IMR-90 (cell line): ENCODE measurements at regions not wholly inside any gene's neighbourhood (a gene's known extent, or its start where the extent isn't known, plus 50 kb on each side); places are given as distances from the start of the nearest gene placed in this dataset.

Experiments used
- ATAC-seq: fragments of 200-7000 bp; cut with Tn5 transposase; 2 replicates; pipeline ENCODE4 v1.9.1; 2020; ENCODE audit warnings: low read depth, mild to moderate bottlenecking, moderate library complexity
- BruUV-seq: library from RNA; stranded (reverse); fragments of 400-500 nt; replicated peaks from 2 replicates; lab custom pipeline; 2021; lab: Mats Ljungman, UMichigan
- CTCF ChIA-PET: fragments of 300-600 bp; formaldehyde crosslinking; extraction: SDS; loops from one replicate; lab custom pipeline; 2021; ENCODE audit warnings: antibody characterized with exemption; lab: Yijun Ruan, JAX
- POLR2A ChIA-PET: fragments of 300-600 bp; sonication (Branson Sonifier 250); formaldehyde crosslinking; loops from one replicate; lab custom pipeline; 2022; ENCODE audit warnings: antibody characterized with exemption; ENCODE audit not compliant: unreplicated experiment; lab: Charles Lee
- DNase-seq: peaks from one replicate; pipeline ENCODE4 v3.0.0; 2013
- H2AFZ ChIP-seq: replicated peaks from 2 replicates; pipeline ENCODE3; 2013; ENCODE audit warnings: low read length, mild to moderate bottlenecking; ENCODE audit not compliant: poor library complexity
- H2AK5ac ChIP-seq: 2 replicates; pipeline ENCODE4 v1.6.1; 2013; ENCODE audit warnings: low read depth, low read length, inconsistent platforms
- H2AK9ac ChIP-seq: replicated peaks from 2 replicates; pipeline ENCODE3; 2013; ENCODE audit warnings: mild to moderate bottlenecking, low read depth, low read length, moderate library complexity; ENCODE audit not compliant: poor library complexity
- H2BK120ac ChIP-seq: 2 replicates; pipeline ENCODE4 v1.6.1; 2013; ENCODE audit warnings: low read depth, low read length, inconsistent platforms
- H2BK15ac ChIP-seq: 3 replicates; pipeline ENCODE4 v1.6.1; 2013; ENCODE audit warnings: low read depth, low read length, inconsistent platforms
- H2BK20ac ChIP-seq: 2 replicates; pipeline ENCODE4 v1.6.1; 2013; ENCODE audit warnings: low read depth, mild to moderate bottlenecking, inconsistent platforms, low read length, moderate library complexity
- H2BK5ac ChIP-seq: 2 replicates; pipeline ENCODE4 v1.6.1; 2013; ENCODE audit warnings: mild to moderate bottlenecking, low read depth, low read length, inconsistent platforms; ENCODE audit not compliant: poor library complexity, severe bottlenecking
- H3K14ac ChIP-seq: replicated peaks from 2 replicates; pipeline ENCODE4 v1.6.1; 2013; ENCODE audit warnings: low read depth, low read length, inconsistent platforms
- H3K18ac ChIP-seq: 2 replicates; pipeline ENCODE4 v1.6.1; 2013; ENCODE audit warnings: low read depth, low read length, control low read depth
- H3K23ac ChIP-seq: 2 replicates; pipeline ENCODE4 v1.6.1; 2013; ENCODE audit warnings: low read depth, low read length, inconsistent platforms
- H3K27ac ChIP-seq: 2 replicates; pipeline ENCODE4 v1.5.1; 2013; ENCODE audit warnings: mild to moderate bottlenecking, control low read depth, low read length; ENCODE audit not compliant: insufficient read depth
- H3K27me3 ChIP-seq: 2 replicates; pipeline ENCODE4 v1.6.1; 2013; ENCODE audit warnings: low read length; ENCODE audit not compliant: control insufficient read depth, insufficient read depth
- H3K36me3 ChIP-seq: 2 replicates; pipeline ENCODE4 v1.6.1; 2013; ENCODE audit warnings: low read length, mixed read lengths; ENCODE audit not compliant: control insufficient read depth, insufficient read depth
- H3K4ac ChIP-seq: 2 replicates; pipeline ENCODE4 v1.6.1; 2013; ENCODE audit warnings: low read depth, low read length, inconsistent platforms
- H3K4me1 ChIP-seq: 2 replicates; pipeline ENCODE4 v1.6.1; 2013; ENCODE audit warnings: low read length, mixed read lengths; ENCODE audit not compliant: control insufficient read depth, insufficient read depth
- H3K4me2 ChIP-seq: 2 replicates; pipeline ENCODE4 v1.6.1; 2013; ENCODE audit warnings: low read depth, mild to moderate bottlenecking, control low read depth, low read length, moderate library complexity
- H3K4me3 ChIP-seq: 2 replicates; pipeline ENCODE4 v1.5.1; 2013; ENCODE audit warnings: low read depth, mild to moderate bottlenecking, control low read depth, low read length, moderate library complexity; ENCODE audit not compliant: insufficient read depth
- H3K56ac ChIP-seq: 2 replicates; pipeline ENCODE4 v1.6.1; 2013; ENCODE audit warnings: low read length, inconsistent platforms; ENCODE audit not compliant: insufficient read depth; ENCODE audit errors: extremely low read depth
- H3K79me1 ChIP-seq, 2 experiments: 2 replicates each; pipeline ENCODE4 v1.6.1; 2013; ENCODE audit warnings: low read length in 2 of 2, inconsistent platforms in 1 of 2, low read depth in 1 of 2
- H3K9ac ChIP-seq: 2 replicates; pipeline ENCODE4 v1.6.1; 2013; ENCODE audit warnings: low read depth, low read length, control low read depth
- H3K9me1 ChIP-seq: 2 replicates; pipeline ENCODE4 v1.6.1; 2013; ENCODE audit warnings: low read length, inconsistent platforms; ENCODE audit not compliant: insufficient read depth
- H3K9me3 ChIP-seq: 2 replicates; pipeline ENCODE4 v1.6.1; 2013; ENCODE audit warnings: low read length; ENCODE audit not compliant: control insufficient read depth, insufficient read depth
- H4K20me1 ChIP-seq: 2 replicates; pipeline ENCODE4 v1.6.1; 2013; ENCODE audit warnings: low read length, inconsistent platforms; ENCODE audit not compliant: insufficient read depth
- H4K5ac ChIP-seq: 2 replicates; pipeline ENCODE4 v1.6.1; 2013; ENCODE audit warnings: mild to moderate bottlenecking, low read depth, low read length, control low read depth
- H4K8ac ChIP-seq, 2 experiments: 2 replicates each; pipeline ENCODE4 v1.6.1; 2013; ENCODE audit warnings: low read depth in 2 of 2, low read length in 2 of 2, control low read depth in 1 of 2, inconsistent platforms in 1 of 2
- H4K91ac ChIP-seq: 2 replicates; pipeline ENCODE4 v1.6.1; 2013; ENCODE audit warnings: low read depth, low read length, inconsistent platforms; ENCODE audit not compliant: insufficient read depth
- BHLHE40 ChIP-seq: fragments of 150-350 bp; IDR thresholded peaks from 2 replicates; pipeline ENCODE4 v1.6.1; 2016; ENCODE audit warnings: mild to moderate bottlenecking, low read depth, low read length
- CEBPB ChIP-seq: IDR thresholded peaks from 2 replicates; pipeline ENCODE4 v1.6.1; 2012; ENCODE audit warnings: low read depth, low read length, improper control_type of control experiment
- CHD1 ChIP-seq: IDR thresholded peaks from 2 replicates; pipeline ENCODE4 v1.6.1; 2012; ENCODE audit warnings: low read depth, low read length, improper control_type of control experiment
- FOS ChIP-seq: fragments of 150-350 bp; IDR thresholded peaks from 2 replicates; pipeline ENCODE4 v1.6.1; 2016; ENCODE audit warnings: low read depth, low read length
- MAFK ChIP-seq: IDR thresholded peaks from 2 replicates; pipeline ENCODE4 v1.6.1; 2012; ENCODE audit warnings: low read depth, low read length, improper control_type of control experiment
- MAZ ChIP-seq: IDR thresholded peaks from 2 replicates; pipeline ENCODE4 v1.6.1; 2012; ENCODE audit warnings: low read depth, mild to moderate bottlenecking, low read length, improper control_type of control experiment, moderate library complexity, borderline replicate concordance
- MXI1 ChIP-seq: IDR thresholded peaks from 2 replicates; pipeline ENCODE4 v1.6.1; 2012; ENCODE audit warnings: low read depth, mild to moderate bottlenecking, low read length, moderate library complexity, borderline replicate concordance
- NFE2L2 ChIP-seq: fragments of 150-350 bp; IDR thresholded peaks from 2 replicates; pipeline ENCODE4 v1.6.1; 2016; ENCODE audit warnings: low read depth, mild to moderate bottlenecking, low read length
- POLR2A ChIP-seq: IDR thresholded peaks from 2 replicates; pipeline ENCODE4 v1.6.1; 2012; ENCODE audit warnings: mild to moderate bottlenecking, low read depth, low read length
- RAD21 ChIP-seq: IDR thresholded peaks from 2 replicates; pipeline ENCODE4 v1.6.1; 2012; ENCODE audit warnings: low read length, improper control_type of control experiment
- RCOR1 ChIP-seq: IDR thresholded peaks from 2 replicates; pipeline ENCODE4 v1.6.1; 2012; ENCODE audit warnings: mild to moderate bottlenecking, low read length, improper control_type of control experiment; ENCODE audit not compliant: insufficient replicate concordance
- RFX5 ChIP-seq: IDR thresholded peaks from 2 replicates; pipeline ENCODE4 v1.8.0; 2012; ENCODE audit warnings: low read depth, mild to moderate bottlenecking, low read length, moderate library complexity
- SMC3 ChIP-seq: fragments of 150-350 bp; IDR thresholded peaks from 2 replicates; pipeline ENCODE4 v1.6.1; 2016; ENCODE audit warnings: low read depth, mild to moderate bottlenecking, antibody characterized with exemption, low read length, moderate library complexity
- dilution Hi-C: fragments of 300-500 bp; cut with HindIII; formaldehyde crosslinking; loops from one replicate; pipeline ENCODE4 v1.14.3; 2018; ENCODE audit warnings: low sequenced_read_pairs; ENCODE audit not compliant: unreplicated experiment
- in situ Hi-C: fragments of 300-500 bp; cut with MboI; formaldehyde crosslinking; loops from 3 replicates; pipeline ENCODE4 v1.14.3; 2019; ENCODE audit warnings: low sequenced_read_pairs, inconsistent platforms, mixed read lengths
- intact Hi-C: fragments of 100-400 bp; cut with micrococcal nuclease; formaldehyde crosslinking; loops from 2 replicates; pipeline ENCODE4 v1.10.0; 2022
- TF ChIP-seq, protein P1 (sequence below): conservative IDR thresholded peaks from 2 replicates; pipeline ENCODE4 v1.5.1; 2012; ENCODE audit warnings: mild to moderate bottlenecking, low read depth, low read length, improper control_type of control experiment
- TF ChIP-seq, protein P2 (sequence below): fragments of 150-350 bp; IDR thresholded peaks from 2 replicates; pipeline ENCODE4 v1.6.1; 2017; ENCODE audit warnings: mild to moderate bottlenecking, antibody characterized with exemption, low read length, low read depth
- TF ChIP-seq, protein P3 (sequence below): fragments of 150-350 bp; IDR thresholded peaks from 2 replicates; pipeline ENCODE4 v1.6.1; 2016; ENCODE audit warnings: low read depth, mild to moderate bottlenecking, low read length, moderate library complexity, borderline replicate concordance

DNA sequence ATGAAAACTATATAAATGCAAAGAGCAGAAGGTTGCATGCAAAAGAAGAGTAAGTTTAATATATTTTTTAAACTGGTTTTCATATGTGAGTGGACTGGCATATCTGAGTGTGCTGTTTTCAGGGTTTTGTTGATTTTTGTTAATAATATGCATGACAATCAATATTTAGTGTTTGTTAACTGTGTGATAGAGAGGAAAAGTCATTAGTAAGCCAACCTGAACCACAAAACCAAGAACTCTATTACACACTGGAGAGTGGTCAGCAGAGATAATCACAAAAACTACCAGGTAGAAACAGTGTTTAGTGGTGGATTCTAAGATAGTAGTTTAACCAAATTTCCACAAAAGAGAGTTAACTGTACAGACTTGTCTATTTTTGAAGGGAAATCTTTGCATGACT is 396.9 kb downstream of the GASK1B start:
- POLR2A ChIA-PET, result no interaction called here
- Histone ChIP-seq H3K79me1 (no peaks in the 10 kb centered on the region), H2AFZ (no peak overlapping the region), H3K56ac (no peak overlapping the region), H4K91ac (no peak overlapping the region), H3K9me3 (peaks cover 2% of the 10 kb centered on the region; the same call in 1 of the 2 replicates), H3K27ac (no peak overlapping the region), H4K5ac (no peak overlapping the region), H3K9me1 (no peaks in the 10 kb centered on the region), H4K20me1 (no peaks in the 10 kb centered on the region), H4K8ac (no peak overlapping the region), H3K23ac (no peak overlapping the region), H2AK5ac (no peak overlapping the region), H2AK9ac (no peak overlapping the region), H3K27me3 (no peaks in the 10 kb centered on the region), H3K4me1 (no peaks in the 10 kb centered on the region), H3K9ac (no peak overlapping the region), H3K4me3 (no peak overlapping the region), H2BK5ac (no peak overlapping the region), H2BK20ac (no peak overlapping the region), H3K36me3 (no peaks in the 10 kb centered on the region), H2BK15ac (no peak overlapping the region), H3K4me2 (no peak overlapping the region), H3K4ac (no peak overlapping the region), H3K18ac (no peak overlapping the region), H2BK120ac (no peak overlapping the region), H3K14ac (no peak overlapping the region)
- no peak for ATAC-seq
- dilution Hi-C loops (no loop called here), in situ Hi-C loops (no loop called here), intact Hi-C loops (no loop called here)
- TF ChIP-seq CHD1 (no peak), RAD21 (no peak), BHLHE40 (no peak), RCOR1 (no peak), MXI1 (no peak), FOS (no peak), CEBPB (no peak), NFE2L2 (no peak), POLR2A (no peak), MAZ (no peak), SMC3 (no peak), RFX5 (no peak), MAFK (no peak)
- TF ChIP-seq, protein P1, sequence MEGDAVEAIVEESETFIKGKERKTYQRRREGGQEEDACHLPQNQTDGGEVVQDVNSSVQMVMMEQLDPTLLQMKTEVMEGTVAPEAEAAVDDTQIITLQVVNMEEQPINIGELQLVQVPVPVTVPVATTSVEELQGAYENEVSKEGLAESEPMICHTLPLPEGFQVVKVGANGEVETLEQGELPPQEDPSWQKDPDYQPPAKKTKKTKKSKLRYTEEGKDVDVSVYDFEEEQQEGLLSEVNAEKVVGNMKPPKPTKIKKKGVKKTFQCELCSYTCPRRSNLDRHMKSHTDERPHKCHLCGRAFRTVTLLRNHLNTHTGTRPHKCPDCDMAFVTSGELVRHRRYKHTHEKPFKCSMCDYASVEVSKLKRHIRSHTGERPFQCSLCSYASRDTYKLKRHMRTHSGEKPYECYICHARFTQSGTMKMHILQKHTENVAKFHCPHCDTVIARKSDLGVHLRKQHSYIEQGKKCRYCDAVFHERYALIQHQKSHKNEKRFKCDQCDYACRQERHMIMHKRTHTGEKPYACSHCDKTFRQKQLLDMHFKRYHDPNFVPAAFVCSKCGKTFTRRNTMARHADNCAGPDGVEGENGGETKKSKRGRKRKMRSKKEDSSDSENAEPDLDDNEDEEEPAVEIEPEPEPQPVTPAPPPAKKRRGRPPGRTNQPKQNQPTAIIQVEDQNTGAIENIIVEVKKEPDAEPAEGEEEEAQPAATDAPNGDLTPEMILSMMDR, result no peak
- TF ChIP-seq, protein P2, sequence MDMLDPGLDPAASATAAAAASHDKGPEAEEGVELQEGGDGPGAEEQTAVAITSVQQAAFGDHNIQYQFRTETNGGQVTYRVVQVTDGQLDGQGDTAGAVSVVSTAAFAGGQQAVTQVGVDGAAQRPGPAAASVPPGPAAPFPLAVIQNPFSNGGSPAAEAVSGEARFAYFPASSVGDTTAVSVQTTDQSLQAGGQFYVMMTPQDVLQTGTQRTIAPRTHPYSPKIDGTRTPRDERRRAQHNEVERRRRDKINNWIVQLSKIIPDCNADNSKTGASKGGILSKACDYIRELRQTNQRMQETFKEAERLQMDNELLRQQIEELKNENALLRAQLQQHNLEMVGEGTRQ, result no peak
- TF ChIP-seq, protein P3, sequence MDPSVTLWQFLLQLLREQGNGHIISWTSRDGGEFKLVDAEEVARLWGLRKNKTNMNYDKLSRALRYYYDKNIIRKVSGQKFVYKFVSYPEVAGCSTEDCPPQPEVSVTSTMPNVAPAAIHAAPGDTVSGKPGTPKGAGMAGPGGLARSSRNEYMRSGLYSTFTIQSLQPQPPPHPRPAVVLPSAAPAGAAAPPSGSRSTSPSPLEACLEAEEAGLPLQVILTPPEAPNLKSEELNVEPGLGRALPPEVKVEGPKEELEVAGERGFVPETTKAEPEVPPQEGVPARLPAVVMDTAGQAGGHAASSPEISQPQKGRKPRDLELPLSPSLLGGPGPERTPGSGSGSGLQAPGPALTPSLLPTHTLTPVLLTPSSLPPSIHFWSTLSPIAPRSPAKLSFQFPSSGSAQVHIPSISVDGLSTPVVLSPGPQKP, result no peak
- BruUV-seq, result no TSS peak
- CTCF ChIA-PET, result no interaction called here
- no peak for DNase-seq
